GM23338 (cell line): ENCODE measurements at regions not wholly inside any gene's neighbourhood (a gene's known extent, or its start where the extent isn't known, plus 50 kb on each side); places are given as distances from the start of the nearest gene placed in this dataset.

Experiments used
- ATAC-seq: fragments of 200-7000 bp; cut with Tn5 transposase; 3 replicates; pipeline ENCODE4 v1.9.1; 2020
- DNase-seq: peaks from one replicate; pipeline ENCODE4 v3.0.0-alpha.2; 2015; ENCODE audit warnings: low spot score
- H2AFZ ChIP-seq: fragments of 200-600 bp; sonication (generic); 2 replicates; pipeline ENCODE4 v1.8.0; 2016; ENCODE audit warnings: antibody characterized with exemption, mild to moderate bottlenecking, moderate library complexity
- H3F3A ChIP-seq: fragments of 200-600 bp; sonication (generic); replicated peaks from 2 replicates; pipeline ENCODE4 v1.8.0; 2017; ENCODE audit warnings: antibody characterized with exemption, mixed run types, low read depth
- H3K27ac ChIP-seq: fragments of 200-600 bp; sonication (generic); 2 replicates; pipeline ENCODE4 v1.6.1; 2016; ENCODE audit warnings: low read depth
- H3K27me3 ChIP-seq: fragments of 200-600 bp; sonication (generic); 2 replicates; pipeline ENCODE4 v1.8.0; 2016; ENCODE audit warnings: mild to moderate bottlenecking, mixed run types, moderate library complexity; ENCODE audit not compliant: insufficient read depth
- H3K36me3 ChIP-seq: fragments of 200-600 bp; sonication (generic); 2 replicates; pipeline ENCODE4 v1.8.0; 2016; ENCODE audit warnings: mild to moderate bottlenecking; ENCODE audit not compliant: insufficient read depth
- H3K4me1 ChIP-seq: fragments of 200-600 bp; sonication (generic); 2 replicates; pipeline ENCODE4 v1.8.0; 2016; ENCODE audit warnings: mild to moderate bottlenecking, moderate library complexity; ENCODE audit not compliant: insufficient read depth
- H3K4me2 ChIP-seq: fragments of 200-600 bp; sonication (generic); 2 replicates; pipeline ENCODE4 v1.7.1; 2017; ENCODE audit warnings: mixed run types
- H3K4me3 ChIP-seq: fragments of 200-600 bp; sonication (generic); 2 replicates; pipeline ENCODE4 v1.6.1; 2016; ENCODE audit warnings: mixed run types
- H3K79me2 ChIP-seq: fragments of 200-600 bp; sonication (generic); replicated peaks from 2 replicates; pipeline ENCODE4 v1.8.0; 2017; ENCODE audit warnings: mild to moderate bottlenecking; ENCODE audit not compliant: insufficient read depth
- H3K9me2 ChIP-seq: fragments of 200-600 bp; sonication (generic); 2 replicates; pipeline ENCODE4 v1.8.0; 2017; ENCODE audit not compliant: insufficient read depth
- H4K20me1 ChIP-seq: fragments of 200-600 bp; sonication (generic); replicated peaks from 2 replicates; pipeline ENCODE4 v1.8.0; 2017; ENCODE audit warnings: mild to moderate bottlenecking; ENCODE audit not compliant: insufficient read depth
- H3K27ac Mint-ChIP-seq: 2 replicates; pipeline ENCODE4 v1.8.0; 2020; ENCODE audit warnings: inconsistent platforms, mild to moderate bottlenecking, moderate library complexity, mixed read lengths
- H3K27me3 Mint-ChIP-seq: 3 replicates; pipeline ENCODE4 v1.8.0; 2022; ENCODE audit warnings: low read depth, mild to moderate bottlenecking, moderate library complexity, mixed read lengths, inconsistent platforms; ENCODE audit not compliant: insufficient read depth, poor library complexity
- H3K36me3 Mint-ChIP-seq: 3 replicates; pipeline ENCODE4 v1.8.0; 2021; ENCODE audit warnings: low read depth, mild to moderate bottlenecking, inconsistent platforms, moderate library complexity, mixed read lengths
- H3K4me1 Mint-ChIP-seq: 3 replicates; pipeline ENCODE4 v1.8.0; 2020; ENCODE audit warnings: mild to moderate bottlenecking, inconsistent platforms, mixed read lengths
- H3K4me3 Mint-ChIP-seq: 3 replicates; pipeline ENCODE4 v1.8.0; 2021; ENCODE audit warnings: moderate library complexity, mild to moderate bottlenecking, inconsistent platforms, mixed read lengths
- H3K9me3 Mint-ChIP-seq: 3 replicates; pipeline ENCODE4 v1.8.0; 2020; ENCODE audit warnings: moderate library complexity, mild to moderate bottlenecking, inconsistent platforms, mixed read lengths
- CREB1 ChIP-seq: fragments of 250-450 bp; sonication (Bioruptor Pico); IDR thresholded peaks from 2 replicates; pipeline ENCODE4 v1.5.0; 2020; ENCODE audit warnings: low read depth, mild to moderate bottlenecking, moderate library complexity
- EZH2phosphoT487 ChIP-seq: fragments of 200-600 bp; sonication (generic); IDR thresholded peaks from one replicate; pipeline ENCODE4 v1.8.1; 2018; ENCODE audit warnings: antibody characterized with exemption; ENCODE audit not compliant: unreplicated experiment
- JUNB ChIP-seq: IDR thresholded peaks from one replicate; pipeline ENCODE4 v1.6.1; 2016; ENCODE audit warnings: antibody characterized with exemption; ENCODE audit not compliant: unreplicated experiment
- NANOG ChIP-seq: IDR thresholded peaks from 2 replicates; pipeline ENCODE4 v1.6.1; 2016; ENCODE audit warnings: antibody characterized with exemption, borderline replicate concordance
- POLR2AphosphoS5 ChIP-seq: IDR thresholded peaks from 2 replicates; pipeline ENCODE4 v1.6.1; 2016; ENCODE audit warnings: antibody characterized with exemption, low read depth
- STAT1 ChIP-seq: IDR thresholded peaks from one replicate; pipeline ENCODE4 v1.6.1; 2016; ENCODE audit warnings: antibody characterized with exemption; ENCODE audit not compliant: unreplicated experiment
- ZNF114 ChIP-seq: fragments of 250-450 bp; sonication (Bioruptor Pico); IDR thresholded peaks from 2 replicates; pipeline ENCODE4 v1.5.0; 2020; ENCODE audit warnings: mild to moderate bottlenecking, moderate library complexity
- ZNF331 ChIP-seq: fragments of 250-450 bp; sonication (Bioruptor Pico); IDR thresholded peaks from 2 replicates; pipeline ENCODE4 v1.5.0; 2020; ENCODE audit warnings: low read depth, mild to moderate bottlenecking, moderate library complexity
- ZNF462 ChIP-seq: fragments of 250-450 bp; sonication (Bioruptor Pico); IDR thresholded peaks from 2 replicates; pipeline ENCODE4 v1.5.0; 2020; ENCODE audit warnings: mild to moderate bottlenecking, moderate library complexity

GRCh38 chr1:222465211-222466041 lies 82.5 kb downstream of the HHIPL2 start (continued):
- TF ChIP-seq ZNF462: no peak
- TF ChIP-seq NANOG: no peak
- no peak for TF ChIP-seq JUNB
- TF ChIP-seq EZH2phosphoT487: no peak
- TF ChIP-seq ZNF331: no peak
- peak; percentile 40; the same call in 1 of the 2 replicates for TF ChIP-seq POLR2AphosphoS5
- peak; percentile 64 for TF ChIP-seq CREB1
- TF ChIP-seq ZNF114 (CRISPR knock-in tag): no peak
- no peak for TF ChIP-seq STAT1

GRCh38 chr1:222464841-222465210 lies 83.1 kb downstream of the HHIPL2 start:
- H3F3A ChIP-seq: no peaks in the 10 kb centered on the region
- DNase-seq: peak; percentile 77
- peak; percentile 13 for ATAC-seq
- H3K79me2 ChIP-seq: no peaks in the 10 kb centered on the region
- Mint-ChIP-seq H3K27ac (no peak overlapping the region), H3K9me3 (peaks cover 14% of the 10 kb centered on the region; the same call in 2 of the 3 replicates), H3K4me1 (peaks cover 5% of the 10 kb centered on the region; the same call in 2 of the 3 replicates), H3K4me3 (peak overlapping the region; percentile 87), H3K27me3 (peaks cover 12% of the 10 kb centered on the region), H3K36me3 (0 out of 3 replicates have a peak, but pooled peaks cover under 1% of the 10 kb centered on the region)
- no peaks in the 10 kb centered on the region for H4K20me1 ChIP-seq
- H3K36me3 ChIP-seq: no peaks in the 10 kb centered on the region
- no peak overlapping the region for H3K27ac ChIP-seq
- H3K4me2 ChIP-seq: peak overlapping the region; percentile 78
- H3K4me1 ChIP-seq: 0 out of 2 replicates have a peak, but pooled peaks cover 5% of the 10 kb centered on the region
- H3K27me3 ChIP-seq: no peaks in the 10 kb centered on the region
- peak overlapping the region; percentile 74 for H3K4me3 ChIP-seq
- peaks cover 4% of the 10 kb centered on the region; the same call in 1 of the 2 replicates for H3K9me2 ChIP-seq
- TF ChIP-seq ZNF331: no peak
- TF ChIP-seq ZNF114 (CRISPR knock-in tag): peak; percentile 80
- 0 out of 2 replicates have a peak, but pooled peaks have one; percentile 20 for TF ChIP-seq CREB1
- peak overlapping the region; percentile 85 for H2AFZ ChIP-seq
